ENCODE measurements at regions not wholly inside any gene's neighbourhood (a gene's known extent, or its start where the extent isn't known, plus 50 kb on each side); places are given as distances from the start of the nearest gene placed in this dataset.

GRCh38 chr9:120286530-120286929 is 293.4 kb downstream of the CDK5RAP2 start (continued):
- TF ChIP-seq CTCF (IDR thresholded peaks at IDR 0.05; ENCODE audit: low read depth, low read length, missing input control) (no peak), MAX (IDR thresholded peaks at IDR 0.05) (no peak), ATF3 (IDR thresholded peaks at IDR 0.05) (no peak)

GRCh38 chr9:120284821-120285220 is 295.1 kb downstream of the CDK5RAP2 start:
- Histone ChIP-seq H3K4me1 (ENCODE audit: control insufficient read depth in 4 of 4, insufficient read depth in 4 of 4, low read length in 3 of 4) (no peaks in the 10 kb centered on the region), H3K4me3 (ENCODE audit: low read depth in 1 of 3, low read length in 3 of 3) (no peak overlapping the region), H3K9ac (ENCODE audit: low read depth in 1 of 2, low read length in 2 of 2) (no peak overlapping the region), H3K36me3 (ENCODE audit: control insufficient read depth in 4 of 4, insufficient read depth in 3 of 4, low read depth in 1 of 4, low read length in 3 of 4) (no peaks in the 10 kb centered on the region), H3K27me3 (ENCODE audit: control insufficient read depth in 4 of 4, insufficient read depth in 4 of 4, low read length in 3 of 4) (no peaks in the 10 kb centered on the region), H3K9me3 (ENCODE audit: control insufficient read depth in 4 of 4, low read length in 3 of 4) (no peaks in the 10 kb centered on the region), H3K27ac (ENCODE audit: low read depth in 1 of 2, low read length in 2 of 2) (no peak overlapping the region)
- no peak for DNase-seq (ENCODE audit: low spot score)
- WGBS, result 76% methylated on average over 2 of the region's 2 CpGs
- no peak for TF ChIP-seq HNF4G (IDR thresholded peaks at IDR 0.05)
- no peak for TF ChIP-seq TAF1 (conservative IDR thresholded peaks at IDR 0.05)
- TF ChIP-seq RAD21 (IDR thresholded peaks at IDR 0.05), result no peak
- no peak for TF ChIP-seq EGR1 (IDR thresholded peaks at IDR 0.05; ENCODE audit: low read depth in 2 of 2)
- no peak for TF ChIP-seq MAX (IDR thresholded peaks at IDR 0.05)
- no peak for TF ChIP-seq ATF3 (IDR thresholded peaks at IDR 0.05)
- no peak for TF ChIP-seq CTCF (IDR thresholded peaks at IDR 0.05; ENCODE audit: low read depth, low read length, missing input control)
- no peak for TF ChIP-seq REST (IDR thresholded peaks at IDR 0.05)
- no peak for TF ChIP-seq YY1 (IDR thresholded peaks at IDR 0.05)
- no peak for TF ChIP-seq NR2F2 (IDR thresholded peaks at IDR 0.05)
- no peak for TF ChIP-seq ZBTB33 (IDR thresholded peaks at IDR 0.05)
- no peak for TF ChIP-seq FOXA2 (IDR thresholded peaks at IDR 0.05)
- TF ChIP-seq SP1 (IDR thresholded peaks at IDR 0.05), result no peak

All from liver (tissue), 8 donors.